ENCODE measurements at regions not wholly inside any gene's neighbourhood (a gene's known extent, or its start where the extent isn't known, plus 50 kb on each side); places are given as distances from the start of the nearest gene placed in this dataset.

DNA sequence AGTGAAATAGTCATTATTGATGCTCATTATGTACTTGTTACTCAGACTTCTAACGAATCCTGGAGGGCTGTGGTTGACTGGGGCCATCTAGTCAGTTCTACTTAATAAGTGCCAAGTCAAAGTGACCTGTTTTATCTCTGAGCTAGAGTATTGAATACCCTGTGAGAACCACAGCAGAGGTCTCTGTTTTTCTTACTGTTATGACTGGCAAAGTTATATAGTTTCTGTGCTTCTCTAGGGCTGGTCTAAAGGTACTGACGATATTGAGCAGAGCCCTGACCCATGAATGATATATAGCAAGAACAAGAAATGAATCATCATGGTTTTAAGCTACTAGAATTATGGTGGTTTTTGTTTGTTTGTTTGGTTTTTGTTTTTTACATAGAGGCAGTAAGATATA is 555.8 kb downstream of the PLA2G4A start:
- no peak for TF ChIP-seq CTCF (conservative IDR thresholded peaks at IDR 0.05; ENCODE audit: low read depth, low read length)
- DNase-seq (ENCODE audit: low read depth), result no peak
- no peak overlapping the region for H3K4me3 ChIP-seq (ENCODE audit: low read depth, low read length)

DNA sequence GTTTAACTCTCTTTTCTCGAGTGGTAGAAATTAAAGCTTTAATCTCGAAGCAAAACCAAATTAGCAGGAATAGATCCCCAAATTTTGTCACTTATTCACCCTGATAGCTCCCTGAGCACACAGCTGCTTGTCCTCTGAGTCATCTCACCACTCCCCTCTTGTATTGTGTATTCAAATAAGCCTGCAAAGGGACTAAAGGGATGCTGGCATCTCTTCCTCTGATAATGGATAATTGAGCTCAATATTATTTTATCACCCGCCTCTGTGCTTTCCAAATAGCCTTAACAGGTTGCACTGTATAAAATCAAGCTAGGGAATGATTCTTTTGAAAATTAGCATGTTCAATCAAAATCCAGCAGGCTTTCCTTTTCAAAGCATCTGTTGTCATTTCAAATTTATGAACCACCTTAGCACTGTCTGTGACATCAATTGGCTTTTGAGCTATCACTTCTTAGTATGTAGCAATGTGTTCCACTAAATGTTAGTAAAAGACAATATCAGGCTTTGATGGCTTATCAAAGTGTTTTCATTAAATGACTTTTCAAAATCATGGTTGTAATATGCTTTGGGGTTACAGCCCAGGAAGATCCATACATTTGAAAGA is 561.6 kb downstream of the PLA2G4A start:
- TF ChIP-seq CTCF (conservative IDR thresholded peaks at IDR 0.05; ENCODE audit: low read depth, low read length), result no peak
- no peak overlapping the region for H3K4me3 ChIP-seq (ENCODE audit: low read depth, low read length)
- peak; percentile 8 for DNase-seq (ENCODE audit: low read depth)

GRCh38 chr1:187396226-187396625 is 567.5 kb downstream of the PLA2G4A start:
- TF ChIP-seq CTCF (conservative IDR thresholded peaks at IDR 0.05; ENCODE audit: low read depth, low read length), result no peak
- H3K4me3 ChIP-seq (ENCODE audit: low read depth, low read length), result no peak overlapping the region
- peak; percentile 20 for DNase-seq (ENCODE audit: low read depth)

DNA sequence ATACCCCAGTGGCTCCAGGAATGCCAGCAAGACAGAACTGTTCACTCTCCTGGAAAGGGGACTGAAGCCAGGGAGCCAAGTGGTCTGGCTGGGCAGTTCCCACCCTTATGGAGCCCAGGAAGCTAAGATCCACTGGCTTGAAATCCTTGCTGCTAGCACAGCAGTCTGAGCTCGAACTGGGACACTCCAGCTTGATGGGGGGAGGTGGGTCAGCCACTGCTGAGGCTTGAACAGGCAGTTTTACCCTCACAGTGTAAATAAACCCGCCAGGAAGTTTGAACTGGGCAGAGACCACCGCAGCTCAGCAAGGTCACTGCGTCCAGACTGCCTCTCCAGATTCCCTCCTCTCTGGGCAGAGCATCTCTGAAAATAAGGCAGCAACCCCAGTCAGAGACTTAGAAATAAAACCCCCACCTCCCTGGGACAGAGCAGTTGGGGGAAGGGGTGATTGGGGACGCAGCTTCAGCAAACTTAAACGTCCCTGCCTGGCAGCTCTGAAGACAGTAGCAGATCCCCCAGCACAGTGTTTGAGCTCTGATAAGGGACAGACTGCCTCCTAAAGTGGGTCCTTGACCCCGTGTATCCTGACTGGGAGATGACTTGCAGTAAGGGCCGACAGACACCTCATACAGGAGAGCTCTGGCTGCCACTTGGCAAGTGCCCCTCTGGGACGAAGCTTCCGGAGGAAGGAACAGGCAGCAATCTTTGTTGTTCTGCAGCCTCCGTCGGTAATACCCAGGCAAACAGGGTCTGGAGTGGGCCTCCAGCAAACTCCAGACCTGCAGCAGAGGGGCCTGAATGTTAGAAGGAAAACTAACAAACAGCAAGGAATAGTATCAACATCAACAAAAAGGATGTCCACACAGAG is 568.4 kb downstream of the PLA2G4A start:
- no peak for DNase-seq (ENCODE audit: low read depth)
- no peak overlapping the region for H3K4me3 ChIP-seq (ENCODE audit: low read depth, low read length)
- TF ChIP-seq CTCF (conservative IDR thresholded peaks at IDR 0.05; ENCODE audit: low read depth, low read length), result no peak

- DNase-seq (ENCODE audit: low read depth), result peak; percentile 61
- TF ChIP-seq CTCF (conservative IDR thresholded peaks at IDR 0.05; ENCODE audit: low read depth, low read length), result no peak
Observed at GRCh38 chr1:187408212-187409004, 579.7 kb downstream of the PLA2G4A start.

GRCh38 chr1:187409341-187409740 is 580.6 kb downstream of the PLA2G4A start:
- DNase-seq (ENCODE audit: low read depth), result peak; percentile 73
- no peak overlapping the region for H3K4me3 ChIP-seq (ENCODE audit: low read depth, low read length)
- no peak for TF ChIP-seq CTCF (conservative IDR thresholded peaks at IDR 0.05; ENCODE audit: low read depth, low read length)

More at GRCh38 chr1:187408212-187409004, 579.7 kb downstream of the PLA2G4A start:
- no peak overlapping the region for H3K4me3 ChIP-seq (ENCODE audit: low read depth, low read length)

Measured in choroid plexus epithelial cell (primary cell).